Tibial nerve (tissue), 4 donors: ENCODE measurements at regions not wholly inside any gene's neighbourhood (a gene's known extent, or its start where the extent isn't known, plus 50 kb on each side); places are given as distances from the start of the nearest gene placed in this dataset.

Experiments used
- EP300 ChIP-seq, 2 donors: sonication (generic); formaldehyde crosslinking; IDR thresholded peaks; one replicate each; pipeline ENCODE4 v1.6.1; 2017; ENCODE audit warnings: antibody characterized with exemption in 2 of 2, mild to moderate bottlenecking in 1 of 2
- POLR2A ChIP-seq, 2 donors: fragments of 450-650 bp; IDR thresholded peaks; one replicate each; pipeline ENCODE4 v1.6.1; 2017; ENCODE audit warnings: antibody characterized with exemption in 2 of 2, mild to moderate bottlenecking in 2 of 2, moderate library complexity in 2 of 2
- TF ChIP-seq, protein P1 (sequence below), 5 experiments: fragments of 200-600 bp in 3 of 5; fragments of 450-650 bp in 2 of 5; sonication (generic) in 3 of 5; IDR thresholded peaks; one replicate each; pipeline ENCODE4 v1.5.1; 2016 to 2019; ENCODE audit warnings: antibody characterized with exemption in 5 of 5, mild to moderate bottlenecking in 3 of 5, moderate library complexity in 2 of 5

DNA sequence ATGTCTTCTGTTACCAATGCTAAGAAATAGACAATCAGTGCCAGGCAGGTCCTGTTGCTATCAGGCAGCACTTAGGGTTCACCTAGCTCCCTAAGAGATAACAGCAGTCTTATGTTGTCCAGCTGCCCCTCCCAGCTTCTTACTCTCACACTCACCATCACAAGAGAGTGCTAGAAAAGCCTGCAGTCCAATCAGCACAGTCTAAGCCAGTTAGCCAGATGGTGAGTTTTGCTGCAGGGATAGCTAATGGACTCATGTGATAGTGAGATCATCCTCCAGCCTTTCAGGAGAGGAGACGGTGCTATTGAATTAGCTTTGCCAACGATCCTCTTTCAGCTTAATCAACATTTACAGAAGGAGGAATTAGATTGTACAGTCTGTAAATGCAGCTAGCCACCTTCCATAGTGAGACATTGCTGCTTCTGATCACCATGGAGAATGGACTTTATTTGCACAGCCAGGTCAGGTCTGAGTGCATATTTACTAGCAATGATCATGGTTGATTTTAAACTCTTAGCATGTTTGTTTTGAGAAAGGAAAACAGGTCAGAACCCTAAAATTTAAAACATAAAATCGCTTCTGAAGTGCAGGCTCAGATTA, 438.3 kb downstream of the CENPC start:
- TF ChIP-seq, protein P1, sequence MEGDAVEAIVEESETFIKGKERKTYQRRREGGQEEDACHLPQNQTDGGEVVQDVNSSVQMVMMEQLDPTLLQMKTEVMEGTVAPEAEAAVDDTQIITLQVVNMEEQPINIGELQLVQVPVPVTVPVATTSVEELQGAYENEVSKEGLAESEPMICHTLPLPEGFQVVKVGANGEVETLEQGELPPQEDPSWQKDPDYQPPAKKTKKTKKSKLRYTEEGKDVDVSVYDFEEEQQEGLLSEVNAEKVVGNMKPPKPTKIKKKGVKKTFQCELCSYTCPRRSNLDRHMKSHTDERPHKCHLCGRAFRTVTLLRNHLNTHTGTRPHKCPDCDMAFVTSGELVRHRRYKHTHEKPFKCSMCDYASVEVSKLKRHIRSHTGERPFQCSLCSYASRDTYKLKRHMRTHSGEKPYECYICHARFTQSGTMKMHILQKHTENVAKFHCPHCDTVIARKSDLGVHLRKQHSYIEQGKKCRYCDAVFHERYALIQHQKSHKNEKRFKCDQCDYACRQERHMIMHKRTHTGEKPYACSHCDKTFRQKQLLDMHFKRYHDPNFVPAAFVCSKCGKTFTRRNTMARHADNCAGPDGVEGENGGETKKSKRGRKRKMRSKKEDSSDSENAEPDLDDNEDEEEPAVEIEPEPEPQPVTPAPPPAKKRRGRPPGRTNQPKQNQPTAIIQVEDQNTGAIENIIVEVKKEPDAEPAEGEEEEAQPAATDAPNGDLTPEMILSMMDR (IDR thresholded peaks at IDR 0.05), result no peak
- TF ChIP-seq POLR2A (IDR thresholded peaks at IDR 0.05) (no peak), EP300 (IDR thresholded peaks at IDR 0.05) (no peak)
